GM18867 (cell line): ENCODE measurements at regions not wholly inside any gene's neighbourhood (a gene's known extent, or its start where the extent isn't known, plus 50 kb on each side); places are given as distances from the start of the nearest gene placed in this dataset.

Experiments used
- ATAC-seq: cut with Tn5 transposase; IDR thresholded peaks from one replicate; pipeline ENCODE4 v1.9.1; 2021; ENCODE audit warnings: mild to moderate bottlenecking, moderate library complexity; ENCODE audit not compliant: unreplicated experiment

- ATAC-seq = no peak
Observed at GRCh38 chr11:110988671-110989070, 256.9 kb upstream of the POU2AF2 start.

DNA sequence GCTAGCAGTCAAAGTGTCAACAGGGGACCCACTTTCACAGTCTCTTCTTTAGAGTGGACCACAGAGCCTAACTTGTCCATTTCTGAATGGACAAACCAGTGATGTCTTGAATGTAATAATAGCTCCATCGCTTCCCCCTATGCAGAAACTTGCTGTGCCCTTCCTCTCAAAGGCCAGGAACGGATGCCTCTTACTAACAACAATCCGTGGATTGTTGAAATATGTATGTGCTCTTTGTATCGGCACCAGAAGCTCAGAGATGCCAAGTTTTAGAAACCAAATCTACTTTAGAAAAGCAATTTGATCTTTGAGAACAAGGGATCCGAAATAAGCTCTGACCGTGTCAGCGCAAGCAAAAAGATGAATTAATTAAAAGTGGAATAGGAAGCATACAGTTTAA is 259.5 kb upstream of the POU2AF2 start:
- ATAC-seq = no peak

DNA sequence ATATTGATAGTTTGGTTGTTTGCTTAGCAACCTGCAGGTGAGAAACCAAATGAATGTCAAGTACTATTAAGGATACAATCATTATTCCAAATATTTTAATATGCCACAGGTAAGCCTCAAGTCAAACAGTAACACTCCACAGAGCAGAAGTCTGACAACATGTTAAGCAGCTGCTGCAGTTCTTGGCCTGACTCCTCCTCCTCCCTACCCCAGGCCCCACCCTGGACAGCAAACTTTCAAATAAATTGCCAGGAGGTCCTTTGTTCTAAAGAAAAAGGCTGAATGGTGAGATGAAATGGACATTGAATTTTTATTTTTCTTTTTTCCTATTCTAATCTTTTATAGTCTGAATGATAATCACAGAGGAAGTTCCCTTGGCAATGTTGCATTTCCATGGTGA is 260.0 kb upstream of the POU2AF2 start:
- ATAC-seq = no peak

- no peak for ATAC-seq
Observed at GRCh38 chr11:110984693-110985092, 260.8 kb upstream of the POU2AF2 start.

GRCh38 chr11:110984147-110984546 is 261.4 kb upstream of the POU2AF2 start:
- ATAC-seq = no peak

DNA sequence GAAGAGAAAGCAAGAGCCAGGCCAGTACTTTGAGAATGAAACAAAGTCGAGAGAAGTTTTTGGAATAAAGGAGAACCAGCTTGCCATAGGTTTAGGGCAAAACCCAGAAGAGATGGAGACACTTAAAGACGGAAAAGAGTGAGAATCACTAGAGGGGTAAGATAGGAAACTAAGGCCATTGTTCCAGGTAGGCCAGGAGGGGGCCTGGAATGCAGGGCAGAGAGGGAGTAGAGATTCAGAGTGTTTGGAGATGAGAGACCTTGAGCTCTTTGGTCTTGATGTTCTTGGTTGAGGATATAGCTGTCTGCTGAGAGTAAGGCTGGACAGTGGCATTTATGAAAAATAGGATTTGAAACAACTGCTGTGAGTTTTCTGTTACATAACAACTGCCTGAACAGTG is 263.3 kb upstream of the POU2AF2 start:
- ATAC-seq = no peak

- ATAC-seq = no peak
Observed at GRCh38 chr11:110979696-110980095, 265.8 kb upstream of the POU2AF2 start.

DNA sequence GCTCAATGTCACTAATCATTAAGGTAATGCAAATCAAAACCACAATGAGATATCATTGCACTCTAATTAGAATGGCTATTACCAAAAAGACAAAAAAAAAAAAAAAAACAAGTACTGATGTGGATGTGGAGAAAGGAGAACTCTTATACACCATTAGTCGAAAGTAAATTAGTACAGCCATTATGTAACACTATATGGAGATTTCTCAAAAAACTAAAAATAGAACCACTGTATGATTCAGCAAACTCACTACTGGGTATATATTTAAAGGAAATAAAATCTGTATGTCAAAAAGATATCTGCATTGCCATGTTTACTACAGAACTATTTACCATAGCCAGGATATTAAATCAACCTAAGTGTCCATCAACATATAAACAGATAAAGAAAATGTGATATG is 265.4 kb upstream of the ARHGAP20 start:
- no peak for ATAC-seq

DNA sequence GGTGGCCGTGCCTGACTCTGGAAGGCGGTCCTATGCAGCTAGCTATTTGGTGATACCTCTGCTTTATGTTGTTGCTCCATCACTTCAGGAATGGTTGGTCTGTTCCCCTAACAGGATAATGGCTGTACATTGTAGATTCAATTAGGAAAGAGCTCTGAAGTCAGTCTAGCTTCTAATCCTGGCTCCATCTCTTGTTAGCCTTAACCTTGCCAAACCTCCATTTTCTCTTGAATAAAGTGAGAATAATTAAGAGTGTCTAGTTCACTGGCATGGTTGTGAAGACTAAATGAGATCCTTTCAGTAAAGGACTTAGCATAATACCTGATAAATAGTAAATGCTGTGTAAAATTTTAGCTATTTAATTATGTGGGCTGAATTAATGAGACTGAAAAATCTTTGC is 262.5 kb upstream of the ARHGAP20 start:
- ATAC-seq = no peak

- no peak for ATAC-seq
Observed at GRCh38 chr11:110973401-110973980, 261.3 kb upstream of the ARHGAP20 start.

DNA sequence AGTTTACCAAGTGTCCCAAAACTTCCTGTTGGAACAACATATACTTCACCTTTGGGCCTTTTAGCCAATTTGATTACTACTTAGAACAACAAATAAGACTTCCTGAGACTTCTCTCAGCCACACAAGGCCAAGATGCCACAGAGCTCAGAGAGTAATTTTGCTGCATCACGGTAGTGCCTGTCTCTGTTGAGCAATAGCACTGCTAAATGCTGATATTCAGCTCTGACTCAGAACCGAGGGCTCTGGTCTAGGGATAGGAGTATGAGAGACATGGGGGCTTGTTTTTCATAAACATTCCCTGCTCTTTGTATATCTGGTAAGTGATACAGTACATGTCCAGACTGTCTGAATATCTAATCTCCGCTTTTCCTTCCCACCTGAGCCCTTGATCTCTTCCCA is 260.4 kb upstream of the ARHGAP20 start:
- no peak for ATAC-seq

GRCh38 chr11:110972106-110972505 is 259.9 kb upstream of the ARHGAP20 start:
- no peak for ATAC-seq

DNA sequence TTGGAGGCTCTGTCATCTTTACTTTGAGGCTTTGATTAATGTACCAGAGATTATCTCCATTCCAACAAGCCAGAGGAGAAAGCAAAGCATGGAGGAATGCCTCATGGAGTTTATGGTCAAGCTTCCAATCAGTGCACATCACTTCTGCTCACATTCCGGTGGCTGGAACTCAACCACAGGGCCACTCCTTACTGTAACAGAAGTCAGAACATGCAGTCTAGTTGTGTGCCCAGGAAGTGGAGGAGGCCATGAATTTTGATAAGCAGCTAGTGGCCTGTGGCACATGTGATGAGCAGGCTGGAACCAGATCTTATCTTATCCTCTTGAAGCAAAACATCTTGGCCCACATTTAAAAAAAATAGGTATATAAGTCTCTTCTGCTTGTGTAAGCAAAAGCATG is 258.9 kb upstream of the ARHGAP20 start:
- no peak for ATAC-seq

- no peak for ATAC-seq
Observed at GRCh38 chr11:110968348-110969062, 256.3 kb upstream of the ARHGAP20 start.

DNA sequence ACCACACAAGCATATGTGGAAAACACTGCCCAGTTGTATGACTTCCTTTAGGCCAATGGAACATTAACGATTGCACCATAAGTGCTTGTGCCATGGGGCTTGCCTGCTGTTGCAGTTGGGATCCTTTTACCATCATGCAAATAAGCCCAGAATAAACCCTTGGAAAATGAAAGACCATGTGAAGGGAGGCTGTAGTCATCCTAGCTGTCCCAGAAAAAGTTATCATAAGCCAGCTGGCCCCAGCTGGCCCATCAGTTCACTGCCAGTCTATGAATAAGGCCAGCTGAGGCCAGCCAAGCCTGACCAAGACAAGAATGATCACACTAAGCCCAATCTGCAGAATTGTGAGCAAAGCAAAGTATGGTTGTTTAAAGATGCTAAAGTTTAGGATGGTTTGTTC is 253.9 kb upstream of the ARHGAP20 start:
- no peak for ATAC-seq

- no peak for ATAC-seq
Observed at GRCh38 chr11:110962921-110963320, 250.7 kb upstream of the ARHGAP20 start.

- no peak for ATAC-seq
Observed at GRCh38 chr11:110960167-110960566, 247.9 kb upstream of the ARHGAP20 start.

GRCh38 chr11:110958216-110958615 is 246.0 kb upstream of the ARHGAP20 start:
- no peak for ATAC-seq

DNA sequence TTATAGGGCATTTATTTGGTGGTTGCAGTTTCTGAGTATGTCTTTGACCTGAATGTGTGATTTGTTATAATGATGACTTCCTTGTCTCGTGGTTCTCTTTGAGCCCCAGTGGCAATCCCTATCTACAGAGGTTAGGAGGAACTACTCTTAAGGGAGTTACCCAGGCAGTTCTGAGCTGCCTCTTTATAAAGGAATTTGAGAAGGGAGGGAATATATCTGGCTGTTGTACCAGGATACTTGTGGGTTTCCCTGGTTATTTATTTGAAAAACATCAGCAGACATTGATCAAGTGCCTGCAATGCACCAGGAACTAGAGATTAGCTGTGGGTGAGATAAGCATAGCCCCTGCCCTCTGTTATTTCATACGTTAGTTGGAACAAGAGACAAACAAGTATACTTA is 243.5 kb upstream of the ARHGAP20 start:
- ATAC-seq = no peak

GRCh38 chr11:110951950-110952503 is 239.8 kb upstream of the ARHGAP20 start:
- ATAC-seq = peak; percentile 60

GRCh38 chr11:110951037-110951949 is 239.1 kb upstream of the ARHGAP20 start:
- peak; percentile 43 for ATAC-seq

DNA sequence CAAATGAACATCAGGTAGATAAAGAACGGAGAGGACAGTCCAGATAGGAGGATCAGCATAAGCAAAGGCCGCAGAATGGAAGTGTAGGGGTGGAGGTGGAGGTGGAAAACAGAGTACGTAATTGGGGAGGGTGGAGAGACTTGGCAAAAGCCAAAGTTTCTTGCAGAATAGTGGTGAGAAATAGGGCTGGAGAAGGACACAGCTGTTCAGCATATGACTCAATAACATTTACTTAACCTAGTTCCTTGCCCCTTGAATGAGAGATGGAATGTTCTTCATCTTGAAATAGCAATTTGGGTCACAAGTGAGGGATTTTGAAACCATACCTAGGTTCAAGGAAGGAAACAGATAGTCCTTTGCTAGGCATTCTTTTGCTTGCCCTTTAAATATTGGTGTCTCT is 235.9 kb upstream of the ARHGAP20 start:
- ATAC-seq = no peak
